ENCODE measurements at regions not wholly inside any gene's neighbourhood (a gene's known extent, or its start where the extent isn't known, plus 50 kb on each side); places are given as distances from the start of the nearest gene placed in this dataset.

DNA sequence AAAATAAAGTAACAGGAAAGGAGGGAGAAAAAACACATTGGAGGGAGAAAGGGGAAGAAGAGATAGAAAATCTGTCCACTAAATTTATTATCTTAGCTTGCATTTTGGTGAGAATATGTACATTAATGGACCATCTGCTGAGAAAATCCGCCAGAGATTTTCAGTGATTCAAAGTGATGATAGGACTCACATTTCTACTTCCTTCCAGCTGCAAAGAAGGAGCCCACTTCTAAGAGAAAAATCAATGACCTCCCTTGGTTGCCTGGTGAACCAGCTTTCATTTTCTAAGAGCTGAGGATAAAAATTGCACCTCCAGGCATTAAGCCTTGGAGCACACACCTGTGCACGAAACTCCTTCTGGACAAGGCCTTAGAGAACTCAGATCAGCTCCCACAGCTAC is 404.3 kb downstream of the SFMBT2 start:
- TF ChIP-seq, protein P1, sequence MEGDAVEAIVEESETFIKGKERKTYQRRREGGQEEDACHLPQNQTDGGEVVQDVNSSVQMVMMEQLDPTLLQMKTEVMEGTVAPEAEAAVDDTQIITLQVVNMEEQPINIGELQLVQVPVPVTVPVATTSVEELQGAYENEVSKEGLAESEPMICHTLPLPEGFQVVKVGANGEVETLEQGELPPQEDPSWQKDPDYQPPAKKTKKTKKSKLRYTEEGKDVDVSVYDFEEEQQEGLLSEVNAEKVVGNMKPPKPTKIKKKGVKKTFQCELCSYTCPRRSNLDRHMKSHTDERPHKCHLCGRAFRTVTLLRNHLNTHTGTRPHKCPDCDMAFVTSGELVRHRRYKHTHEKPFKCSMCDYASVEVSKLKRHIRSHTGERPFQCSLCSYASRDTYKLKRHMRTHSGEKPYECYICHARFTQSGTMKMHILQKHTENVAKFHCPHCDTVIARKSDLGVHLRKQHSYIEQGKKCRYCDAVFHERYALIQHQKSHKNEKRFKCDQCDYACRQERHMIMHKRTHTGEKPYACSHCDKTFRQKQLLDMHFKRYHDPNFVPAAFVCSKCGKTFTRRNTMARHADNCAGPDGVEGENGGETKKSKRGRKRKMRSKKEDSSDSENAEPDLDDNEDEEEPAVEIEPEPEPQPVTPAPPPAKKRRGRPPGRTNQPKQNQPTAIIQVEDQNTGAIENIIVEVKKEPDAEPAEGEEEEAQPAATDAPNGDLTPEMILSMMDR (IDR thresholded peaks at IDR 0.05) = no peak
- TF ChIP-seq, protein P2, sequence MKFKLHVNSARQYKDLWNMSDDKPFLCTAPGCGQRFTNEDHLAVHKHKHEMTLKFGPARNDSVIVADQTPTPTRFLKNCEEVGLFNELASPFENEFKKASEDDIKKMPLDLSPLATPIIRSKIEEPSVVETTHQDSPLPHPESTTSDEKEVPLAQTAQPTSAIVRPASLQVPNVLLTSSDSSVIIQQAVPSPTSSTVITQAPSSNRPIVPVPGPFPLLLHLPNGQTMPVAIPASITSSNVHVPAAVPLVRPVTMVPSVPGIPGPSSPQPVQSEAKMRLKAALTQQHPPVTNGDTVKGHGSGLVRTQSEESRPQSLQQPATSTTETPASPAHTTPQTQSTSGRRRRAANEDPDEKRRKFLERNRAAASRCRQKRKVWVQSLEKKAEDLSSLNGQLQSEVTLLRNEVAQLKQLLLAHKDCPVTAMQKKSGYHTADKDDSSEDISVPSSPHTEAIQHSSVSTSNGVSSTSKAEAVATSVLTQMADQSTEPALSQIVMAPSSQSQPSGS (CRISPR knock-in tag; IDR thresholded peaks at IDR 0.05; ENCODE audit: borderline replicate concordance, low read depth) = no peak
- TF ChIP-seq ETV6 (CRISPR knock-in tag; IDR thresholded peaks at IDR 0.05) (no peak), ELF4 (CRISPR knock-in tag; IDR thresholded peaks at IDR 0.05; ENCODE audit: low read depth) (no peak), NR3C1 (CRISPR knock-in tag; conservative IDR thresholded peaks at IDR 0.05; ENCODE audit: low read depth) (no peak), MXD4 (CRISPR knock-in tag; IDR thresholded peaks at IDR 0.05; ENCODE audit: borderline replicate concordance) (no peak), GTF2I (CRISPR knock-in tag; conservative IDR thresholded peaks at IDR 0.05) (no peak), CBFB (CRISPR knock-in tag; IDR thresholded peaks at IDR 0.05; ENCODE audit: low read depth) (no peak), RORB (CRISPR knock-in tag; IDR thresholded peaks at IDR 0.05) (no peak)
- TF ChIP-seq, protein P3, sequence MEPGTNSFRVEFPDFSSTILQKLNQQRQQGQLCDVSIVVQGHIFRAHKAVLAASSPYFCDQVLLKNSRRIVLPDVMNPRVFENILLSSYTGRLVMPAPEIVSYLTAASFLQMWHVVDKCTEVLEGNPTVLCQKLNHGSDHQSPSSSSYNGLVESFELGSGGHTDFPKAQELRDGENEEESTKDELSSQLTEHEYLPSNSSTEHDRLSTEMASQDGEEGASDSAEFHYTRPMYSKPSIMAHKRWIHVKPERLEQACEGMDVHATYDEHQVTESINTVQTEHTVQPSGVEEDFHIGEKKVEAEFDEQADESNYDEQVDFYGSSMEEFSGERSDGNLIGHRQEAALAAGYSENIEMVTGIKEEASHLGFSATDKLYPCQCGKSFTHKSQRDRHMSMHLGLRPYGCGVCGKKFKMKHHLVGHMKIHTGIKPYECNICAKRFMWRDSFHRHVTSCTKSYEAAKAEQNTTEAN (CRISPR knock-in tag; IDR thresholded peaks at IDR 0.05) = no peak
- TF ChIP-seq, protein P4, sequence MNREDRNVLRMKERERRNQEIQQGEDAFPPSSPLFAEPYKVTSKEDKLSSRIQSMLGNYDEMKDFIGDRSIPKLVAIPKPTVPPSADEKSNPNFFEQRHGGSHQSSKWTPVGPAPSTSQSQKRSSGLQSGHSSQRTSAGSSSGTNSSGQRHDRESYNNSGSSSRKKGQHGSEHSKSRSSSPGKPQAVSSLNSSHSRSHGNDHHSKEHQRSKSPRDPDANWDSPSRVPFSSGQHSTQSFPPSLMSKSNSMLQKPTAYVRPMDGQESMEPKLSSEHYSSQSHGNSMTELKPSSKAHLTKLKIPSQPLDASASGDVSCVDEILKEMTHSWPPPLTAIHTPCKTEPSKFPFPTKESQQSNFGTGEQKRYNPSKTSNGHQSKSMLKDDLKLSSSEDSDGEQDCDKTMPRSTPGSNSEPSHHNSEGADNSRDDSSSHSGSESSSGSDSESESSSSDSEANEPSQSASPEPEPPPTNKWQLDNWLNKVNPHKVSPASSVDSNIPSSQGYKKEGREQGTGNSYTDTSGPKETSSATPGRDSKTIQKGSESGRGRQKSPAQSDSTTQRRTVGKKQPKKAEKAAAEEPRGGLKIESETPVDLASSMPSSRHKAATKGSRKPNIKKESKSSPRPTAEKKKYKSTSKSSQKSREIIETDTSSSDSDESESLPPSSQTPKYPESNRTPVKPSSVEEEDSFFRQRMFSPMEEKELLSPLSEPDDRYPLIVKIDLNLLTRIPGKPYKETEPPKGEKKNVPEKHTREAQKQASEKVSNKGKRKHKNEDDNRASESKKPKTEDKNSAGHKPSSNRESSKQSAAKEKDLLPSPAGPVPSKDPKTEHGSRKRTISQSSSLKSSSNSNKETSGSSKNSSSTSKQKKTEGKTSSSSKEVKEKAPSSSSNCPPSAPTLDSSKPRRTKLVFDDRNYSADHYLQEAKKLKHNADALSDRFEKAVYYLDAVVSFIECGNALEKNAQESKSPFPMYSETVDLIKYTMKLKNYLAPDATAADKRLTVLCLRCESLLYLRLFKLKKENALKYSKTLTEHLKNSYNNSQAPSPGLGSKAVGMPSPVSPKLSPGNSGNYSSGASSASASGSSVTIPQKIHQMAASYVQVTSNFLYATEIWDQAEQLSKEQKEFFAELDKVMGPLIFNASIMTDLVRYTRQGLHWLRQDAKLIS (CRISPR knock-in tag; IDR thresholded peaks at IDR 0.05; ENCODE audit: borderline replicate concordance) = no peak
- TF ChIP-seq, protein P5, sequence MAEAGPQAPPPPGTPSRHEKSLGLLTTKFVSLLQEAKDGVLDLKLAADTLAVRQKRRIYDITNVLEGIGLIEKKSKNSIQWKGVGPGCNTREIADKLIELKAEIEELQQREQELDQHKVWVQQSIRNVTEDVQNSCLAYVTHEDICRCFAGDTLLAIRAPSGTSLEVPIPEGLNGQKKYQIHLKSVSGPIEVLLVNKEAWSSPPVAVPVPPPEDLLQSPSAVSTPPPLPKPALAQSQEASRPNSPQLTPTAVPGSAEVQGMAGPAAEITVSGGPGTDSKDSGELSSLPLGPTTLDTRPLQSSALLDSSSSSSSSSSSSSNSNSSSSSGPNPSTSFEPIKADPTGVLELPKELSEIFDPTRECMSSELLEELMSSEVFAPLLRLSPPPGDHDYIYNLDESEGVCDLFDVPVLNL (CRISPR knock-in tag; IDR thresholded peaks at IDR 0.05; ENCODE audit: borderline replicate concordance, low read depth) = no peak
- TF ChIP-seq, protein P6, sequence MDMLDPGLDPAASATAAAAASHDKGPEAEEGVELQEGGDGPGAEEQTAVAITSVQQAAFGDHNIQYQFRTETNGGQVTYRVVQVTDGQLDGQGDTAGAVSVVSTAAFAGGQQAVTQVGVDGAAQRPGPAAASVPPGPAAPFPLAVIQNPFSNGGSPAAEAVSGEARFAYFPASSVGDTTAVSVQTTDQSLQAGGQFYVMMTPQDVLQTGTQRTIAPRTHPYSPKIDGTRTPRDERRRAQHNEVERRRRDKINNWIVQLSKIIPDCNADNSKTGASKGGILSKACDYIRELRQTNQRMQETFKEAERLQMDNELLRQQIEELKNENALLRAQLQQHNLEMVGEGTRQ (CRISPR knock-in tag; IDR thresholded peaks at IDR 0.05) = no peak
